Thyroid gland (tissue), 4 donors: ENCODE measurements at regions not wholly inside any gene's neighbourhood (a gene's known extent, or its start where the extent isn't known, plus 50 kb on each side); places are given as distances from the start of the nearest gene placed in this dataset.
"Not testable (repeated sequence)": the region's sequence is repeated elsewhere in the genome, so short reads cannot be mapped to it uniquely, and the experiment has no call there.

Experiments
- DNase-seq, 2 donors: peaks; one replicate each; pipeline ENCODE4 v3.0.0-alpha.2; 2019
- H3K27ac ChIP-seq, 3 donors: fragments of 200-600 bp; sonication (generic); 1 replicate in 2 of 3; 2 replicates in 1 of 3; pipeline ENCODE4 v1.5.1; 2016 to 2019; ENCODE audit warnings: mild to moderate bottlenecking in 1 of 3, moderate library complexity in 1 of 3
- H3K27me3 ChIP-seq: fragments of 200-600 bp; sonication (generic); one replicate; pipeline ENCODE4 v1.5.1; 2019
- H3K36me3 ChIP-seq, 2 donors: fragments of 200-600 bp; sonication (generic); one replicate each; pipeline ENCODE4 v1.5.1; 2016 to 2019
- H3K4me1 ChIP-seq, 2 donors: fragments of 200-600 bp; sonication (generic); one replicate each; pipeline ENCODE4 v1.5.1; 2017 to 2019
- H3K4me3 ChIP-seq, 3 donors: fragments of 200-600 bp; sonication (generic); replicated peaks in 1 of 3; 1 replicate in 2 of 3; 2 replicates in 1 of 3; pipeline ENCODE4 v1.5.1; 2016; ENCODE audit warnings: mild to moderate bottlenecking in 1 of 3
- H3K9me3 ChIP-seq: fragments of 200-600 bp; sonication (generic); one replicate; pipeline ENCODE4 v1.5.1; 2017
- POLR2A ChIP-seq, 2 donors: fragments of 450-650 bp; IDR thresholded peaks; one replicate each; pipeline ENCODE4 v1.6.1; 2017; ENCODE audit warnings: antibody characterized with exemption in 2 of 2, mild to moderate bottlenecking in 2 of 2, moderate library complexity in 1 of 2
- WGBS, 2 donors: methylation state at CpG; one replicate each; pipeline ENCODE4 v1.1.5; 2017; 5-methylcytosine and 5-hydroxymethylcytosine counted together
- intact Hi-C: fragments of 100-400 bp; cut with DNase I; formaldehyde crosslinking; loops from one replicate; pipeline ENCODE4 v1.15.1; 2023
- TF ChIP-seq, protein P1 (sequence below), 6 experiments: fragments of 200-600 bp in 3 of 6; fragments of 450-650 bp in 3 of 6; sonication (generic) in 3 of 6; IDR thresholded peaks; one replicate each; pipeline ENCODE4 v1.5.1; 2016 to 2019; ENCODE audit warnings: antibody characterized with exemption in 6 of 6, mild to moderate bottlenecking in 2 of 6, inconsistent platforms in 1 of 6, moderate library complexity in 1 of 6

- H3K9me3 ChIP-seq, H3K27ac ChIP-seq, H3K36me3 ChIP-seq, H3K27me3 ChIP-seq, DNase-seq, H3K4me3 ChIP-seq, intact Hi-C loops, H3K4me1 ChIP-seq: not testable (repeated sequence)
- 67 to 68% methylated on average over 5 of the region's 5 CpGs for WGBS, 2 donors
Observed at GRCh38 chr1:147103416-147104155, 68.7 kb downstream of the PRKAB2 start.

- no peaks in the 10 kb centered on the region for H3K36me3 ChIP-seq
- no peaks in the 10 kb centered on the region for H3K4me1 ChIP-seq
- no peak for DNase-seq
- H3K27me3 ChIP-seq, result no peaks in the 10 kb centered on the region
- 56 to 80% methylated on average over 6 of the region's 6 CpGs for WGBS, 2 donors
- H3K27ac ChIP-seq, result no peak overlapping the region
- no peaks in the 10 kb centered on the region for H3K9me3 ChIP-seq
- intact Hi-C loops, result no loop called here
- TF ChIP-seq, protein P1, sequence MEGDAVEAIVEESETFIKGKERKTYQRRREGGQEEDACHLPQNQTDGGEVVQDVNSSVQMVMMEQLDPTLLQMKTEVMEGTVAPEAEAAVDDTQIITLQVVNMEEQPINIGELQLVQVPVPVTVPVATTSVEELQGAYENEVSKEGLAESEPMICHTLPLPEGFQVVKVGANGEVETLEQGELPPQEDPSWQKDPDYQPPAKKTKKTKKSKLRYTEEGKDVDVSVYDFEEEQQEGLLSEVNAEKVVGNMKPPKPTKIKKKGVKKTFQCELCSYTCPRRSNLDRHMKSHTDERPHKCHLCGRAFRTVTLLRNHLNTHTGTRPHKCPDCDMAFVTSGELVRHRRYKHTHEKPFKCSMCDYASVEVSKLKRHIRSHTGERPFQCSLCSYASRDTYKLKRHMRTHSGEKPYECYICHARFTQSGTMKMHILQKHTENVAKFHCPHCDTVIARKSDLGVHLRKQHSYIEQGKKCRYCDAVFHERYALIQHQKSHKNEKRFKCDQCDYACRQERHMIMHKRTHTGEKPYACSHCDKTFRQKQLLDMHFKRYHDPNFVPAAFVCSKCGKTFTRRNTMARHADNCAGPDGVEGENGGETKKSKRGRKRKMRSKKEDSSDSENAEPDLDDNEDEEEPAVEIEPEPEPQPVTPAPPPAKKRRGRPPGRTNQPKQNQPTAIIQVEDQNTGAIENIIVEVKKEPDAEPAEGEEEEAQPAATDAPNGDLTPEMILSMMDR (IDR thresholded peaks at IDR 0.05), result no peak
- TF ChIP-seq POLR2A (IDR thresholded peaks at IDR 0.05), result no peak
- no peak overlapping the region for H3K4me3 ChIP-seq
Observed at GRCh38 chr1:147099192-147099591, 73.1 kb downstream of the PRKAB2 start.

GRCh38 chr1:147098338-147098973 lies 73.8 kb downstream of the PRKAB2 start:
- DNase-seq, result peak; percentile 21 to 45
- WGBS, 2 donors, result 69 to 74% methylated on average over 11 of the region's 11 CpGs

DNA sequence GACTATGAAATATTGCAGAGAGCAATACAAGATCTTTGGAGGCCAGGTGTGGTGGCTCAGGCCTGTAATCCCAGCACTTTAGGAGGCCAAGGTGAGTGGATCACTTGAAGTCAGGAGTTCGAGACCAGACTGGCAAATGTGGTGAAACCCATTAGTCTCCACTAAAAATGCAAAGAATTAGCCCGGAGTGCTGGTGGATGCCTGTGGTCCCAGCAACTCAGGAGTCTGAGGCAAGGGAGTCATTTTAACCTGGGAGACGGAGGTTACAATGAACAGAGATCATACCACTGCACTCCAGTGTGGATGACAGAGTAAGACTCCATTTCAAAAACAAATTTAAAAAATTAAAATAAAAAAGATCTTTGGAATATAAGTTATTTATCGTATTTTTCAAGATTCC lies 76.6 kb downstream of the PRKAB2 start:
- 84 to 86% methylated on average over 4 of the region's 4 CpGs for WGBS, 2 donors
- Histone ChIP-seq H3K4me1 (no peaks in the 10 kb centered on the region), H3K9me3 (no peaks in the 10 kb centered on the region), H3K27ac (no peak overlapping the region), H3K4me3 (no peak overlapping the region), H3K36me3 (no peaks in the 10 kb centered on the region), H3K27me3 (no peaks in the 10 kb centered on the region)
- TF ChIP-seq, protein P1 (IDR thresholded peaks at IDR 0.05), result no peak
- no peak for TF ChIP-seq POLR2A (IDR thresholded peaks at IDR 0.05)
- intact Hi-C loops, result no loop called here
- DNase-seq, result no peak

More at GRCh38 chr1:147098338-147098973, 73.8 kb downstream of the PRKAB2 start:
- H3K36me3 ChIP-seq, H3K27ac ChIP-seq, H3K27me3 ChIP-seq, intact Hi-C loops, H3K4me1 ChIP-seq, H3K9me3 ChIP-seq, H3K4me3 ChIP-seq: not testable (repeated sequence)
- TF ChIP-seq, protein P1 (IDR thresholded peaks at IDR 0.05), result peak in 1 of 6 experiments; percentile 37

DNA sequence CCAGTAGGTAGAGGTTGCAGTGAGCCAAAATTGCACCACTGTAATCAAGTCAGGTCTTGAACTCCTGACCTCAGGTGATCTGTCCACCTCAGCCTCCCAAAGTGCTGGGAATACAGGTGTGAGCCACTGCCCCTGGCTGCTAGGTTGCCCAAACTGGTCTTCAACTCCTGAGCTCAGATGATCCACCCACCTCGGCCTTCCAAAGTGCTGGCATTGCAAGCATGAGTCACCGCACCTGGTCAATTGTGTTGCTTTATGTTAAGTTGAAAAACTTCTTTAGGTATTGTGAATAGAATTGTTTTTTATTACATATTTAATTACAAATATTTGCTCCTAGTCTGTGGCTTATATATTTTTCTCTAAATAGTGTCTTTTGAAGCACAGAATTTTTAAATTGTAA lies 80.5 kb downstream of the PRKAB2 start:
- Histone ChIP-seq H3K27me3 (no peaks in the 10 kb centered on the region), H3K9me3 (no peaks in the 10 kb centered on the region), H3K4me1 (no peaks in the 10 kb centered on the region), H3K36me3 (no peaks in the 10 kb centered on the region), H3K27ac (no peak overlapping the region), H3K4me3 (no peak overlapping the region)
- intact Hi-C loops, result no loop called here
- TF ChIP-seq POLR2A (IDR thresholded peaks at IDR 0.05), result no peak
- no peak for DNase-seq
- WGBS, 2 donors, result 82 to 93% methylated on average over 2 of the region's 2 CpGs

DNA sequence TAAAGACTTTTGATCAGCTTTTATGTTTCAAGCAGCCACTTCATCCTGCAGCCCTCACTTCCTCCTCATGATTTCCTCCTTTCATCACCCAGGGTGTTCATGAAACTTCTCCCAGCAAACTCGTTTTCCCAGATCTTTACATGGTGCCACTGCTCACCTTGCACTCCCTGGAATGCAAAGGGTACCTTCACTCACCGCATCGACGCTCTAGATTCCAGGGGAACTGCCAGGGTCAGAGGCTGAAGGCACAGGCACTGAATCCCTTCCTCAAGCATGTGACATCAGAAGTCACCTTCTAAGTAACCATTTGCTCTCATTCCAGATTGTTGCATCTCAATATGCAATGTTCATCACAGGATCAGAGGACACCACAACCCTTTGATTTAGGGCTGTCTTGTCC lies 82.8 kb downstream of the PRKAB2 start:
- Histone ChIP-seq H3K4me1 (peaks cover 2 to 9% of the 10 kb centered on the region in 2 donors), H3K27ac (no peak overlapping the region), H3K4me3 (no peak overlapping the region), H3K36me3 (no peaks in the 10 kb centered on the region), H3K27me3 (no peaks in the 10 kb centered on the region), H3K9me3 (no peaks in the 10 kb centered on the region)
- no peak for DNase-seq
- intact Hi-C loops, result no loop called here
- TF ChIP-seq, protein P1 (IDR thresholded peaks at IDR 0.05), result no peak
- no peak for TF ChIP-seq POLR2A (IDR thresholded peaks at IDR 0.05)
- 23 to 34% methylated on average over 4 of the region's 4 CpGs for WGBS, 2 donors
